ENCODE measurements at regions not wholly inside any gene's neighbourhood (a gene's known extent, or its start where the extent isn't known, plus 50 kb on each side); places are given as distances from the start of the nearest gene placed in this dataset.

DNA sequence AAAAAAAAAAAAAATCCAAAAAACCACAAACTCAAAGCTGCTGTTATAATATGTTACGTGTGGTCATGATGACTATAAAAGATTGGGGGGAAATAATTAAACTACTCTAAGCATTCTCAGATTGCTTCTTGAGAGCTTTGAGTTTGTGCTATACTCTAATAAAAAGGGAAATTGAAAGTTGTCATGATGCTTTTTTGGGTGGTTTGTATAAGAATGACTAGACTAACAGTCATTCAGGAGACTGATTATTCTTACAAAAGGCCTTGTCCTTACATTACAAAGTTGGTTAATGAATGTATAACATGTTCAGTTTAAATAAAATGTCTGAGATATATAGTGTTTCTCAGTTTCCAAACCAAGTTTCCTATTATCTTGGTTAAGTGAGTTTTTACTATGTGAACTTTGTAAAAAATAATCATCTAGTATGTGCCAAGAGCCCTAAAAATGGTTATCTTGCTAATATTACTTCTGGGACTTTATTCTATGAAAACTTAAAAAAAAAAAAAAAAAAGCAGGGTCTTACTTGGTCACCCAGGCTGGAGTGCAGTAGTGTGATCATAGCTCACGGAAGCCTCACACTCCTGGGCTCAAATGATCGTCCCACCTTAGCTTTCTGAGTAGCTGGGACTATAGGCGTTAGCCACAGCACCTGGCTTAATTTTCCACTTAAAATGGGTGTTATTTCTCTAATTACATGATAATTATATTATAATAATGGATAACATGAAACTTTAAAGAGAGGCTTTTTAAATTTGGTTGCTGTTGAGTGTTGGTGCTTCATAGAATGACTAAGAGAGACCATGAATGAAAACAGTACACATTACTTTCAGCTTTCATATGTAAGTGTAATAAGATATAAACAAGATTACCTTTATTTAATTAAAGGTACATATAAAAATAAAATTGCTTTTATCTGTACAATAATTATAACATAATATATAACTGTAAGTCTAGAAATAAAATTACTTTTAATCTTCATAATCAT, 459.6 kb upstream of the RGS6 start:
- no peak for DNase-seq

GRCh38 chr14:71473843-71474242, 458.4 kb upstream of the RGS6 start:
- no peak for DNase-seq

DNA sequence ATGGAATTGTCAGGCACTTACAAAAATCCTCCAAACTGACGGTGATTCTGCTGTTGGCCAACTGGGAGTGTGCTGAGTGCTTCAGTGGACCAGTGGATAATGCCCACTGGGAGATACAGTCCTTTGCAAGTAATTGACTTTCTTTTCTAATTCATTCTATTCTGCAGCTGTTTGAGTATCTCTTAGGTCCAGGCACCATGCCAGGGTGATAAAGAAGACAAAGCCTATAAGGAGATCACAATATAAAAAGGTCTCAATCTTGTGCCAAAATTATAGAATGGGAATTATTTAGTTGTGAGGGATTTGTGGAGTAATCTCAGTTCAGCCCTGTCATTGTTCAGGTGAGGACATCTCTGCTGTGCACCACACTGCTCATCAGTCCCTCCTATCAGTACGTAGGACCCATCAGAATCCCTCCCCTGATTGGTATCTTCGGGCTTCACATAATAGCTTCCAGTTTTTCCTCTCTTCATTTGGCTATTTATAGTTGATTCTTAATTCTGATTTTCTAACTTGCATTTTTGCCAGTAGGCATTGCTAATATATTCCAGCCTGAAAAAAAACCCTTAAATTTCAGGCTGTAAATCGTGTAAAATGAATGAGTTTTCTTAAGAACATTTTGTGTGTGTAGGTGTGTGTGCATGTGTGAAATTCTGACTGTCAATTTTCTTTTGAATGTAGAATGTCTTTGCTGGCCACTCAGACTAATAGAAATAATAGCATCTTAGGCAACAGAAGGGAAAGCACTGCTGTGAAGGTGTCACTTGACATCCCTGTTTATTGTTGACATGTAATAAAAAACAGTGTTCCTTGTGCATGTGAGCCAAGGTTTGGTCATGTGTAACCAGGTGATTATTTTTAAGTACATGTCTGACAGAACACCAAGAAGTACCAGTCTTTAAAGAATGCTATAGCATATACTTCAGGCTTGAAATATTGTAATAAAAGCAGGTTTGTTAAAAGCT, 457.6 kb upstream of the RGS6 start:
- DNase-seq, result no peak

- DNase-seq, result no peak
Observed at GRCh38 chr14:71475916-71476315, 456.3 kb upstream of the RGS6 start.

DNA sequence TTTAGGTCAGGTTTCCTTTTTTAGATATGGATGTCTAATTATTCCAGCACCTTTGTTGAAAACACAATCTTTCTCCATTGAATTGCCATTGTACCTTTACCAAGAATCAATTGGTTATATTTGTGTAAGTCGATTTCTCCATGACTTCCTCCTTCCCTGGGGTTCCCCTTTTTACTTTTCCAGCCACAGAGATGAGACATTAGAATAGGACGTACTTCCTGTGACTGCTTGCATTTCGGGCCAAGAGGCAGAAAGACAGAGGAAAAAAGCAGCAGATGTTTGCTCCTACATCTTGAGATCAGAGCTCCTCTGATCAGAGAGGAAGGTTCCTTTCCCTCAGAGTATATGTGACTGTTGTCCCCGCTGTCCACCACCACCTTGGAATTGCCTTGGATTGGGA, 453.7 kb upstream of the RGS6 start:
- DNase-seq, result no peak

DNA sequence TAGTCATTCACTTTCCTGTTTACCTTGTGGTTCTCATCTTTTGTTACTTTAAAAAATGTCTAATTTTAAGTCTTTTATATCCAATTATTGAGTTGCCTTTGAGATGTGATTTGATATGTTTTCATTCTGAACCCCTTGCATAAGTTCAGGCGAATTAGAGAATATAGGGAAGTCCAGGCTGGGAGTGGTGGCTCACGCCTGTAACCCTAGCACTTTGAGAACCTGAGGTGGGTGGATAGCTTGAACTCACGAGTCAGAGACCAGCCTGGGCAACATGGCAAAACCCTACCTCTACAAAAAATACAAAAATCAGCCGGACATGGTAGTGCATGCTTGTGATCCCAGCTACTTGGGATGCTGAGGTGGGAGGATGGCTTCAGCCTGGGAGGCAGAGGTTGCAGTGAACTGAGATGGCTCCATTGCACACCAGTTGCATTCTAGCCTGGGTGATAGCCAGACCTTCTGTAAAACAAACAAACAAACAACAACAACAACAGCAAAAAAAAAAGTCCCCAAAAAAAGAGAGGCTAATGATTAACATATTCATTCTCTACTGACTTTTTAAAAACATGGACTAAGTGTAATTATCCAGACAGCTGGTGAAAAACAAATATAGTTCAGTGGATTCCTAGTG, 451.1 kb upstream of the RGS6 start:
- DNase-seq, result no peak

- no peak for DNase-seq
Observed at GRCh38 chr14:71482671-71483070, 449.6 kb upstream of the RGS6 start.

GRCh38 chr14:71483154-71483553, 449.1 kb upstream of the RGS6 start:
- DNase-seq, result no peak

- DNase-seq, result no peak
Observed at GRCh38 chr14:71485833-71486232, 446.4 kb upstream of the RGS6 start.

DNA sequence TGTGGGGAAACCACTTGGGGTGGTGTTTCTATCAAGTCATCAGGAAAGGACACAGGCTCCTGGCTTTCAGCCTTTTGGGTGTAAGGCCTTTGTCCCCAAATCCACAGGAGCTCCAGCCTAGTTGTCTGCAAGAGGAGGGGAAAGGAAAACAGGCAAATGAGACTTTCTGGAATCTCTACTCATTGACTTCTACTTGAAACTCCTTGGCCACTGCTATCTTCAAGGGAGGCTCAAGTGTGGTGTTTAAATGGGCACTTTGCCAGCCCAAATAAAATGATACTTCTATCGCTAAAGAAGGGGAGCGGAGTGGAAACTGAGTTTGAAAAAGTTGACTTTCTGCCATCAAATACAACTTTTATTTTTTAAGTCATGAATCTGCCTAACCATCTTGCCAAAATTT, 445.9 kb upstream of the RGS6 start:
- DNase-seq, result no peak

DNA sequence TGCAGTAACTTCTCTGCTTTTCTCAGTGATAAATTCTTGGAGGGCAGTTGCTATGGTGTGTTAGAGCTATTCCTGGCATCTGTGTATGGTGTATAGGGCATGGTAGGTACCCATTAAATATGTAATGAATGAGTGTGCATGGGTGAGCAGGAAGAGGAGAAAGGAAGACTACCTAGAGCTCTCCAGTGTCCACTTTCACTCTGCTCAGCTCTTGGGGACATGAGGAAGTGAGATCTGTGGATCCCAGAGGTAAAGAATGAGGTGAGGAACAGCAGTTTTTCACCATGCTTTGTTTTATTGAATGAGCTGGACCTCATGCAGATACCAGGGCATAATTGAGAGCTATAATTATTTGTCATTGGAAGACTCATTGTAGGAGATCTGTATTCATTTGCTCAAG, 444.8 kb upstream of the RGS6 start:
- DNase-seq, result no peak

GRCh38 chr14:71487941-71488340, 444.3 kb upstream of the RGS6 start:
- no peak for DNase-seq

DNA sequence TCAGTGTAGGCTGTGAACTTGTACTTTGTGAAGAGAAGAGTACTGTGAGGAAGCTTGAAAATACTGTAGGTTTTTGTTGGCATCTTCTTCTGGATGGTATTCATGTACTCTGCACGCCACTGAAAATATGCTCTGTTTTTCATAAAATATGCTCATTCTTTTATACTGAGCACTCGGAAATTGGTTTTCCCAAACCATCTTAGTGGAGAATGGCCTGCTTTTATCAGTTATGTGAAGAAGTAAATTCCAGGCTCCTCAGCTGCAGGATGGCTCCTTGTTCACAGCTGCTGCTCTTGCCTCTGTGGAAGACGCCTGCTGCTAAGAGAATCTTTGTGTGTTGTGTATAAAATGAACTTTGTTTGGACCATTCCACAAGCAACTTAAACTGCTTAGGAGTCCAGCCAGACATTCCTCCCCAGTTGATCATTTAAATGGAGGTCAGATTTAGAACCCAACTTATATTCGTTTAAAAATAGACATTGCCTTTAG, 443.5 kb upstream of the RGS6 start:
- no peak for DNase-seq

GRCh38 chr14:71489742-71490141, 442.5 kb upstream of the RGS6 start:
- DNase-seq, result no peak

DNA sequence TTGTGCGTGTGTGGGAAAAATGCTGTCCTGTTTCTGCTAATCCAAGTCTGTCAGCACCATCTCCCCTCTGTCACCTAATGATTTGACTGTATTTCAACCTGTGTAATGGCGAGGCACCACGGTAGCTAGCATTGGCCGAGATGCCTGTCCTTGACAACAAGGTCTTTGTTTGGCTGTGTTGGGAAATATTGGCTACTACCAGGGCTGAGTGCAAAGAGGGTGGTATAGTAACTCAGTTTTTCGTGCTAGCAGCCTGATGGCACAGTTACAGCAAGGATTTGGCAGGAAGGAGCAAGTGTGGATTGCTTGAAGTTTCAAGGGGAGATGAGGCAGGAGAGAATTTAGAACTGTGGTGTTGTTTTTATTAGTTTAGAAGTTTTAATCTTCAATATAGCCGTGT, 440.3 kb upstream of the RGS6 start:
- DNase-seq, result no peak

DNA sequence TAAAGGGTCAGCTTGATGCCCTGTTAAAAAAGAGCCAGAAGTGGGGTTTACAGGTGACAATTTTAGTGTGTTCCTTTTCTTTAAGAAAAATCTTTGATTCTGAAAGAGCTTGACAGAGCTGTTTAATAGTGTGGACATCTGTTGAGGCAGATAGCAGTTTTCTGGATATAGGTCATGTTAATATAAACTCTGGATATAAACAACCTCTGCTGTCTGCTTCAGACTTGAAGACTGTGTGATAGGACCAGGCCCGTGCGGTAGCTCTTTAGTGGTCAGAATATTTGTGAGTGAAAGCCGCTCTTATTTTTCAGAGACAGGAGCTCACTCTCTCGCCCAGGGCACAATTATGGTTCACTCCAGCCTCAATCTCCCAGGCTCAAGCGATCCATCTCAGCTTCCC, 439.9 kb upstream of the RGS6 start:
- no peak for DNase-seq

- no peak for DNase-seq
Observed at GRCh38 chr14:71497645-71498086, 434.6 kb upstream of the RGS6 start.

- no peak for DNase-seq
Observed at GRCh38 chr14:71498212-71498611, 434.0 kb upstream of the RGS6 start.

DNA sequence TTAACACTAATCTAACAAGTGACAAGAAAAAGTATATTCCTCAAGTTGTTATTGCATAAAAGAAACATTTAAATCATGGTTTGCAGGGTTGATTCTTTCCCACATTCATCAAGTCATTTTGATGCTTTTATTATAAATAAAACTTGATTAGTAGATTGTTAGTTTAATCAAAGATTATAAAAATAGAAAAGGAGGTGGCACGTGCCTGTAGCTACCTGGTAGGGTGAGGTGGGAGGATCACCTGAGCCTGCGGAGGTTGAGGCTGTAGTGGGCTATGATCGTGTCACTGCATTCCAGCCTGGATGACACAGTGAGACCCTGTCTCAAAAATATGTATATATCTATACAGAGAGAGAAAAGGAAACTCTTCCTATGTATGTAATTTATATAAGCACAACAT, 433.2 kb upstream of the RGS6 start:
- no peak for DNase-seq

DNA sequence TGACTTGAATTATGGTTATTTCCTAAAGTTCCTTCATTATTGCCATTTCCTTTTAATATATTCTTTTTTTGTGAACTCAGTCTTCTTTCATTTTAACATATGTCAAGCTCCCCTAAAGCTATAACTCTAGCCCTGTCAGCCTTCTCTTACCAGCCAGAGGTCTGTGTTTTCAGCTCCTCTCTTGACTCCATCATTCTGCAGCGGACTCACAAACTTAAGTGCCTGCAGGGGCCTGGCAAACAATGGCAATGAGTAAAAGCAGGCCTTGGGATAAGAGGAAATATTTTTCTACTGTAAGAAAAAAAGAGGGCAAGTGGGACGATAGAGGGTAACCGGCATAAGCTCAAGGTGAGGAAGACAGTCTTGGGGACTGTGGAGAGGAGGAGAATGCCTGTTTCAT, 424.5 kb upstream of the RGS6 start:
- DNase-seq, result no peak

GRCh38 chr14:71508901-71509300, 423.3 kb upstream of the RGS6 start:
- DNase-seq, result no peak

GRCh38 chr14:71511152-71511551, 421.1 kb upstream of the RGS6 start:
- no peak for DNase-seq
